HUES48 (cell line): ENCODE measurements at regions not wholly inside any gene's neighbourhood (a gene's known extent, or its start where the extent isn't known, plus 50 kb on each side); places are given as distances from the start of the nearest gene placed in this dataset.
A peak's percentile ranks its signal among the peaks of the same experiment; 100 is the strongest.

ENCODE experiments used
- H3K27ac ChIP-seq: one replicate; pipeline ENCODE4 v1.7.0; 2013; ENCODE audit warnings: low read depth, low read length, inconsistent platforms
- H3K27me3 ChIP-seq: 2 replicates; pipeline ENCODE4 v1.6.1; 2013; ENCODE audit warnings: mild to moderate bottlenecking, low read length; ENCODE audit not compliant: control insufficient read depth, insufficient read depth
- H3K36me3 ChIP-seq: 2 replicates; pipeline ENCODE4 v1.6.1; 2013; ENCODE audit warnings: low read length; ENCODE audit not compliant: control insufficient read depth, insufficient read depth
- H3K4me1 ChIP-seq: 2 replicates; pipeline ENCODE4 v1.6.1; 2013; ENCODE audit warnings: mild to moderate bottlenecking, low read length; ENCODE audit not compliant: control insufficient read depth, insufficient read depth
- H3K4me3 ChIP-seq: 2 replicates; pipeline ENCODE4 v1.5.1; 2013; ENCODE audit warnings: mild to moderate bottlenecking, low read depth, low read length
- H3K9ac ChIP-seq: 2 replicates; pipeline ENCODE4 v1.6.1; 2013; ENCODE audit warnings: mild to moderate bottlenecking, low read depth, low read length, moderate library complexity
- H3K9me3 ChIP-seq: 2 replicates; pipeline ENCODE4 v1.6.1; 2013; ENCODE audit warnings: low read length; ENCODE audit not compliant: control insufficient read depth, insufficient read depth

DNA sequence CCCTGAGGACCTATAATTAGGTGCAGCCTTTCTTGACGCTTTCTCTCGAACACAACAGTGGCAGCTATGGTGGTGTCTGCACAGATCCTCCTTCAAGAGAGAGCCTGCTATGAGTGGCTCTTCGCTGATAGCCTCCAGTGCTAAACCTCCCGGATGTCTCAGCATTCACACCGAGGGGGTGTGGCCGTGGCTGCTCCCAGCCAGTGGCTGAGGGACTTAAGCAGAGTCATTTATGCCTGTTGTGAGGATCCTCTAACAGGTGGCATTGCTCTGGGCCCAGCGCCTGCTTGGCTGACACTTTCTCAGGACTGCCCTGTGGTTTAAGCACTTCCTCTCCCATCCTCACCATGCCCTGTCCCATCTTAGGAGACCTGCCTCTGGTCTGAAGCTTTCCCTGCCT, 592.0 kb upstream of the LRRTM1 start:
- Histone ChIP-seq H3K27ac (no peak overlapping the region), H3K9me3 (no peaks in the 10 kb centered on the region), H3K4me3 (no peak overlapping the region), H3K9ac (no peak overlapping the region), H3K36me3 (no peaks in the 10 kb centered on the region), H3K27me3 (no peaks in the 10 kb centered on the region), H3K4me1 (no peaks in the 10 kb centered on the region; the same call in 1 of the 2 replicates)

DNA sequence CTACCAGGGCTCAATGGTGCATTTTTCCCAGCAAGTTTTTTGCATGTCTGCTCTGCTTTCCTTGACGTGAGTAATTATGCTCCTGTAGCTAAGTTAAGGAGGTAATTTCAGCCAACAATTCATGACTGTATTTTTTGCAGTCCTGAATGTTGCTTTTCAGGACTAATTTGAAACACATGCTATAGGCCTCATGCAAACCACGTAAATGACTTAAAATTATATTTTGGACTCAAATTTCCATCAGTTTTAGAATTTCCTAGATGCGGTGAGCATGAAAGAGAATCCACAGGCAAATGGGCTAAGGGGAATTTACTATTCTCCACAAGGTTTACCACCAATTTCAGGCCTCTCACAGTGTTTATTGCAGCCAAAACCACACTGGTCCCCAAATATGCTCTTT, 589.9 kb upstream of the LRRTM1 start:
- Histone ChIP-seq H3K4me1 (no peaks in the 10 kb centered on the region; the same call in 1 of the 2 replicates), H3K27ac (no peak overlapping the region), H3K4me3 (no peak overlapping the region), H3K9me3 (no peaks in the 10 kb centered on the region), H3K36me3 (no peaks in the 10 kb centered on the region), H3K9ac (no peak overlapping the region), H3K27me3 (no peaks in the 10 kb centered on the region)

DNA sequence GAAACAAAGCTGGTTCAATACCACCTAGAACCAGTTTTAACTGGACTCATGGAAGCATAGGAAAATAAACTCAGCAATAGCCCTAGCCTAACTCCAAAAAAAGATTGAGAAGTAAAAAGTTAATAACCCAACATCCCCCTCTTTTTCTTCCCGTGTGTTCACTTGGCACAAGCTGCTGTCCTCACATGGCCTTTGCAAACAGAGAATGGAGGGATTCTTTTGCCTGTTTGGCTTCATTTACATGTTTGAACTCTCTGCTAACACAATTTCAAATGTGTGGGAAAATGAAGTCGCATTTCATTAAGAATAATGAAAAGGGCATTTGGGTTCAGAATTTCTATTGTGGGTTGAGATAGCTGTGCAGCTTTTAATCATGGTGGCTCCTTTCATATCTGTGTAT, 589.2 kb upstream of the LRRTM1 start:
- Histone ChIP-seq H3K27me3 (no peaks in the 10 kb centered on the region), H3K9ac (no peak overlapping the region), H3K4me1 (no peaks in the 10 kb centered on the region; the same call in 1 of the 2 replicates), H3K36me3 (no peaks in the 10 kb centered on the region), H3K9me3 (no peaks in the 10 kb centered on the region), H3K27ac (no peak overlapping the region), H3K4me3 (no peak overlapping the region)

DNA sequence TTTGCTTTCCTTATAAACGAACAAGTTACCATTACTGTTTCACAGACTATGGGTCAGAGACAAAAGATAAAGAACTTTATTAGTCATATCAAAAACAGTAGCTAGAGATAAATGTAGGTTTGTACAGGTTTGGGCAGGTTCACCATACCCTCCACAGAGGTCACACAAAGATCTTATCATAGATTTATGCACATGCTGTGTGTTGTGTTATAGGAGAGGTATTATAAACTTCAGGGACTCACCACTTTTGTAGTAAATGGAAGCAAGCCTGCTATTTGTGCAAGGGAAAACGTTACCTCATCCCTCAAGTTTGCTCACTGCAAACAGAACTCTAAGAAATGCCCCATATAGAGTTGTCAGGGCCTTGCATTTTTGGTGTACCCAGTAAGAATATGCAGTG, 584.5 kb upstream of the LRRTM1 start:
- Histone ChIP-seq H3K27me3 (no peaks in the 10 kb centered on the region), H3K4me1 (no peaks in the 10 kb centered on the region; the same call in 1 of the 2 replicates), H3K36me3 (no peaks in the 10 kb centered on the region), H3K27ac (no peak overlapping the region), H3K4me3 (no peak overlapping the region), H3K9ac (no peak overlapping the region), H3K9me3 (no peaks in the 10 kb centered on the region)

DNA sequence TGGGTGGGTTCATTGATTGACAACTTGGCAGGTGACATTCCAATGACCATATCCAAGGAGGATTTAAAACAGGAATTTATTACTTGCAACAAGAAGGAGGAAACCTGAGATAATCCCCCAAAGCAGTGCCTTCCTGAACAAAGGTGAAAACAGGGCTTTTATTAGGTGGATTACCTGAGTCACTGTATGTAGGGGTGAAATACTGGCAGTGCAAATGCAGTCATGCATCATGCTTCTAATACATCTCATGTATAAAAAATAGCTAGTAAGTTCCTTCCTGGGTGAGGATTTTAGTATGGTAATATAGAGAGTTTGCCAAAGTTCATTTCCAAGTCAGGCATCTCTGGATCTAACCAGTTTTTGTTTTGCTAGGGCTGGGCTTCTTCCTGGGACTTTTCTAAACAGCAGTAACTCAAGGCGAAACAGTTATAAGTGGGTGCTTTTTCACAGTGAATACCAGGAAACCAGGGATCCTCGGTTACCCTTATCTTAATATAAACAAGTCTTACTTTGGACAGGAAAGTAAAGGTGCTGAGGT, 583.4 kb upstream of the LRRTM1 start:
- Histone ChIP-seq H3K4me3 (no peak overlapping the region), H3K27ac (no peak overlapping the region), H3K9ac (no peak overlapping the region), H3K27me3 (no peaks in the 10 kb centered on the region), H3K36me3 (no peaks in the 10 kb centered on the region), H3K4me1 (no peaks in the 10 kb centered on the region; the same call in 1 of the 2 replicates), H3K9me3 (no peaks in the 10 kb centered on the region)

DNA sequence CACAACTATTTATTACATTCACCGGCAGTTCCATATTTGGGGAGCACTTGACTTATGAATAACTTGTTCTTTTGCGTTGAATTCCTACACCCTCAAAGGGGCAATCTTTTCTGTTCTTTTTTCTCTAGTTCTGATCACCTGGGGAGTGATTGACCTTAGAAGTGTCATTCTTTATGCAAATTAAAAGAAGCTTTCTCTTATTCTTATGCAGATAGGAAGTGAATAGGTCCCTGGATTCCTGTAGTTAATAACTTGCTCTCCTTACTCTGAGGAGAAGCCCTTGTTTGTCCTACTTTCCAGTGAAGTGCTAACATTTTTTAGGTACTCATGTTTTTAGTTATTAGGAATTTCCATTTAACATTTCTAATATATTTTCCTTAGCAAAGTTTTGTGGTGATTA, 569.8 kb upstream of the LRRTM1 start:
- H3K27ac ChIP-seq, result peak overlapping the region; percentile 93
- H3K27me3 ChIP-seq, result no peaks in the 10 kb centered on the region
- peak overlapping the region; percentile 25; the same call in 1 of the 2 replicates for H3K4me3 ChIP-seq
- peaks cover 37% of the 10 kb centered on the region for H3K4me1 ChIP-seq
- H3K9ac ChIP-seq, result no peak overlapping the region
- no peaks in the 10 kb centered on the region for H3K36me3 ChIP-seq
- H3K9me3 ChIP-seq, result no peaks in the 10 kb centered on the region

DNA sequence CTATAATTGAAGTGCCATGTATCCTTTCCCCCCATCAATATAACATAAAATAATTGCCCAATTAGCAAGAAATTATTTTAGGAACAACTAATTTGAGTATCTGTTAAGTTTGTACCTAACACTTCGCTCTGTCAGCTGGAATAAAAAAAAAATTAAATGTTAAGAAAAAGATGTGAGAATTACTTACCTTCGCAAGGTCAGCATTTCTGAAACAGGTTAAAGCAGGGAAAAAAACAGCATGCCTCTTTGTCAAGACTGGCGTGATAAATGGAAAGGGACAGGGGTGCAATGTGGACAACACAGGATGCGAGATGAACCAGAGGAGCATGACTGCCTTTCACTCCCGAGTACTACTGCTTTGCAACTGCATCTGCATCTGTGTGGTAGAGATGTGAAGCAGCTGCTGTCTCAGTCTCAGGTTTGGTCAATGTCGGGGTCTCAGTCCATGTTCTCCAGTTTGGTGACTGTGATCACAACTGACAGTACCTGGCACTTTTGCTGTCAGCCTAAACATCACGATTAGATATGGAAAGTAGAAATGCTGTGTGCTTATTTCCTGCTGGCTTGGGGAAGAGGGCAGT, 565.4 kb upstream of the LRRTM1 start:
- Histone ChIP-seq H3K9me3 (no peaks in the 10 kb centered on the region), H3K4me1 (peaks cover 29% of the 10 kb centered on the region), H3K9ac (no peak overlapping the region), H3K27me3 (no peaks in the 10 kb centered on the region), H3K36me3 (no peaks in the 10 kb centered on the region), H3K4me3 (no peak overlapping the region), H3K27ac (no peak overlapping the region)

DNA sequence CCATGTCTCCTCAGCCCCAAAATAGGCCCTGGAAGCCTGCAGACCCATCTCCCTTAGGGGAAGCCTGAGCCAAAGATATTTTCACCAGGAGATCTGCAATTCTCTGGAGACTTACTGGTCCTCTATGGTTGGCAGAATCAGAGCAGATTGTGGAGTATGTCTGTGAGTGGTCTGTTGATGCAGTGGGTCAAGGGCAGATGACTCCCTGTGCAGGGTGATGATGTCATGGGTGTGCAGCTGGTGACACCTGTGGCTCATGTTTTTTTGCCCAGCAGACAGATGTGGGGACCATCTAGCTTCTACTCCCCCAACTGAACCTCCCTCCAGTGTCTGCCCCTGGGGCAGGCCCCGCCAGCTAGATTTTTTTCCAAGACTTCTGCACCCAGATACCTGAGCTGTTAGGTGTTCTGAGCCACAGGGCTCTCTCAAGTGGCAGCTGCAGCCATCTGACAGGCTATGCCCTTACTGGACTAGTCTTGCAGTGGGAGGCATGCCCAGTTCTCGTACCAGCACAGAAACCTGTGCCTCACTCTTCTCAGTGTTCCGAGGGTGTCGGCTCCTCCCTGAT, 558.7 kb upstream of the LRRTM1 start:
- Histone ChIP-seq H3K4me1 (0 out of 2 replicates have a peak, but pooled peaks cover 3% of the 10 kb centered on the region), H3K27me3 (no peaks in the 10 kb centered on the region), H3K9me3 (no peaks in the 10 kb centered on the region), H3K4me3 (no peak overlapping the region), H3K27ac (no peak overlapping the region), H3K9ac (no peak overlapping the region), H3K36me3 (no peaks in the 10 kb centered on the region)

DNA sequence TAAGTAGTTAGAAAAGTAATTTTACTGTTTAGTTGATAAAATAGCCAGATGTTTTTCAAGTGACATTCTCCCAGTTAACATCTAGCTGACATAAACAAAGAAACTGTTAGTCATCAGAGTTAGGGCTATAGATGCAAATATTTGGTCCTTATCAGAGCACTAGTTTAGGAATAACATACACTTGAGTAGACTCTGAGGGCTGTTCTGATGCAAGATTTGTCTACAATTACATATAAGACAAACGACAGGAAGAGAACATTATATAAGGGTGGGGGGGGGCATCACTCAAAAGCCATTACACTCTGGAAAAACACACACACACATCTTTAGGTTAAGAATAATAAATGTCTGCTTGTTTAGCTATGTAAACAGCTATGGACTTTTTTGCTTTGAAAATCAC, 554.4 kb upstream of the LRRTM1 start:
- H3K9ac ChIP-seq, result no peak overlapping the region

DNA sequence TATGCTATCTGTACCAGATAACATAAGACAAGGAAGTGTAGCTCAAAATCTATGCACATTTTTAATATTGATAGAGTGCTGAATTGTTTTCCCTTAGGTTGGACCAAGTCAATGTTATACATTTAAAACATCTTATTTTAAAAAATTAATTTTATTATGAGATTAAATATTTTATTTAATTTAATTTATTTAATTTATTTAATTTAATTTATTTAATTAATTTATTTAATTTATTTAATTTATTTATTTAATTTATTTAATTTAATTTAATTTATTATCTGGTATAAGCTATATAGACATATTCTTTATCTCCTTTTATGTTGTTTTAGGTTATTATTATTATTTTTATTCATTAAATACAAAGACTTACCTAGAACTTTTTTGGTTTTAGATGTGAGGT, 551.7 kb upstream of the LRRTM1 start:
- H3K9ac ChIP-seq, result no peak overlapping the region
- H3K4me3 ChIP-seq, result no peak overlapping the region
- no peaks in the 10 kb centered on the region for H3K9me3 ChIP-seq
- H3K27ac ChIP-seq, result no peak overlapping the region
- H3K27me3 ChIP-seq, result no peaks in the 10 kb centered on the region
- no peaks in the 10 kb centered on the region for H3K36me3 ChIP-seq
- 0 out of 2 replicates have a peak, but pooled peaks cover 3% of the 10 kb centered on the region for H3K4me1 ChIP-seq

More for the DNA sequence above, 554.4 kb upstream of the LRRTM1 start:
- no peak overlapping the region for H3K4me3 ChIP-seq
- no peaks in the 10 kb centered on the region for H3K36me3 ChIP-seq
- H3K4me1 ChIP-seq, result 0 out of 2 replicates have a peak, but pooled peaks cover 3% of the 10 kb centered on the region
- no peaks in the 10 kb centered on the region for H3K27me3 ChIP-seq
- no peaks in the 10 kb centered on the region for H3K9me3 ChIP-seq
- no peak overlapping the region for H3K27ac ChIP-seq

DNA sequence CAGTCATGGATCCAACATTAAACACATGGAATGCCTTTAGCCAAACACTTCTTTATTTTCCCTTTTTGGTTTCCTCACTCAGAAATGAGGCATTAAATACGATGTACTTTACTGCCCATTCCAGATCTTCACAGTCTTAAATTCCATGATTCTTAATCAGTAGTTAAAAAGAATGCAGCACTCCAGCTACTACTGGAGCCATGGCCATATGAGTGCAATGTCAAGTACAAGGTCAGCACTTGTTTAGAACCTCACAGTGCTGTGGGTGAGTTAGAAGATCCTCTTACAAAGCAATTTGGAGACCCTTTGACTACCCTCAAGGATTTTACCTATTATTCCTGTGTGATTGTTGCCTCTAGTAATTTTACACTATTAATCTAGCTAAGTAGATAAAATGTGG, 550.3 kb upstream of the LRRTM1 start:
- H3K4me1 ChIP-seq, result 0 out of 2 replicates have a peak, but pooled peaks cover 3% of the 10 kb centered on the region
- H3K27me3 ChIP-seq, result no peaks in the 10 kb centered on the region
- H3K9ac ChIP-seq, result no peak overlapping the region
- H3K4me3 ChIP-seq, result no peak overlapping the region
- H3K9me3 ChIP-seq, result no peaks in the 10 kb centered on the region
- no peak overlapping the region for H3K27ac ChIP-seq
- no peaks in the 10 kb centered on the region for H3K36me3 ChIP-seq
